ENCODE measurements at regions not wholly inside any gene's neighbourhood (a gene's known extent, or its start where the extent isn't known, plus 50 kb on each side); places are given as distances from the start of the nearest gene placed in this dataset.

DNA sequence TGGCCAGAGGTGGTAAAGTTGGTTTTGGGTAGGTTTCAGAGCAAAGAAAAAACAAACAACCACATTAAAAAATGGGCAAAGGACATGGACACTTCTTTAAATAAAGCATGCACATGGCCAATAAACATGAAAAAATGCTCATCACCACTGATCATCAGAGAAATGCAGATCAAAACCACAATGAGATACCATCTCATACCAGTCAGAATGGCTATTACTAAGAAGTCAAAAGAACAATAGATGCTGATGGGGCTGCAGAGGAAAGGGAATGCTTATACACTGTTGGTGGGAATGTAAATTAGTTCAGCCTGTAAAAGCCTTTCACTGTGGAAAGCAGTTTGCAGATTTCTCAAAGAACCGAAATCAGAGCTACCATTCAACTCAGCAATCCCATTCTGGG is 598.4 kb upstream of the SOX9 start:
- TF ChIP-seq, protein P1, sequence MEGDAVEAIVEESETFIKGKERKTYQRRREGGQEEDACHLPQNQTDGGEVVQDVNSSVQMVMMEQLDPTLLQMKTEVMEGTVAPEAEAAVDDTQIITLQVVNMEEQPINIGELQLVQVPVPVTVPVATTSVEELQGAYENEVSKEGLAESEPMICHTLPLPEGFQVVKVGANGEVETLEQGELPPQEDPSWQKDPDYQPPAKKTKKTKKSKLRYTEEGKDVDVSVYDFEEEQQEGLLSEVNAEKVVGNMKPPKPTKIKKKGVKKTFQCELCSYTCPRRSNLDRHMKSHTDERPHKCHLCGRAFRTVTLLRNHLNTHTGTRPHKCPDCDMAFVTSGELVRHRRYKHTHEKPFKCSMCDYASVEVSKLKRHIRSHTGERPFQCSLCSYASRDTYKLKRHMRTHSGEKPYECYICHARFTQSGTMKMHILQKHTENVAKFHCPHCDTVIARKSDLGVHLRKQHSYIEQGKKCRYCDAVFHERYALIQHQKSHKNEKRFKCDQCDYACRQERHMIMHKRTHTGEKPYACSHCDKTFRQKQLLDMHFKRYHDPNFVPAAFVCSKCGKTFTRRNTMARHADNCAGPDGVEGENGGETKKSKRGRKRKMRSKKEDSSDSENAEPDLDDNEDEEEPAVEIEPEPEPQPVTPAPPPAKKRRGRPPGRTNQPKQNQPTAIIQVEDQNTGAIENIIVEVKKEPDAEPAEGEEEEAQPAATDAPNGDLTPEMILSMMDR (IDR thresholded peaks at IDR 0.05) = no peak
- TF ChIP-seq POLR2A (IDR thresholded peaks at IDR 0.05) = no peak

Measured in Peyer's patch (tissue), 4 donors.